Transverse colon (tissue), 4 donors: ENCODE measurements at regions not wholly inside any gene's neighbourhood (a gene's known extent, or its start where the extent isn't known, plus 50 kb on each side); places are given as distances from the start of the nearest gene placed in this dataset.
"Not testable (repeated sequence)": the region's sequence is repeated elsewhere in the genome, so short reads cannot be mapped to it uniquely, and the experiment has no call there.

Experiments used
- CTCF ChIP-seq, 5 experiments: fragments of 200-600 bp in 3 of 5; fragments of 450-650 bp in 2 of 5; sonication (generic) in 3 of 5; IDR thresholded peaks; 1 replicate in 2 of 5; 2 replicates in 3 of 5; pipeline ENCODE4 v1.5.1; 2016 to 2017; ENCODE audit warnings: antibody characterized with exemption in 5 of 5, inconsistent platforms in 3 of 5, mild to moderate bottlenecking in 2 of 5, moderate library complexity in 1 of 5
- POLR2A ChIP-seq: fragments of 450-650 bp; IDR thresholded peaks from one replicate; pipeline ENCODE4 v1.6.1; 2016; ENCODE audit warnings: antibody characterized with exemption, mild to moderate bottlenecking, moderate library complexity
- POLR2AphosphoS5 ChIP-seq, 3 donors: sonication (generic); formaldehyde crosslinking; IDR thresholded peaks; one replicate each; pipeline ENCODE4 v1.6.1; 2016; ENCODE audit warnings: antibody characterized with exemption in 3 of 3

- TF ChIP-seq POLR2A; CTCF (IDR thresholded peaks at IDR 0.05); POLR2AphosphoS5 (IDR thresholded peaks at IDR 0.05): not testable (repeated sequence)
These were observed 744.2 kb downstream of the CDY1 start for GRCh38 chrY:26366091-26366490.
